ENCODE measurements at regions not wholly inside any gene's neighbourhood (a gene's known extent, or its start where the extent isn't known, plus 50 kb on each side); places are given as distances from the start of the nearest gene placed in this dataset.

GRCh38 chr17:77807746-77808441 lies 150.6 kb upstream of the TNRC6C start:
- no peaks in the 10 kb centered on the region for H3K36me3 ChIP-seq (ENCODE audit: control insufficient read depth in 2 of 4, insufficient read depth in 4 of 4, low read length in 3 of 4)
- no peak overlapping the region; the same call in 1 of the 2 replicates for H4K8ac ChIP-seq (ENCODE audit: extremely low read depth, insufficient read depth, low read length)
- no peaks in the 10 kb centered on the region for H3K79me2 ChIP-seq (ENCODE audit: control insufficient read depth in 1 of 2, insufficient read depth in 2 of 2, low read length in 2 of 2)
- H3K23me2 ChIP-seq (ENCODE audit: low read depth, low read length), result peaks cover 7% of the 10 kb centered on the region; the same call in 1 of the 2 replicates
- no peak overlapping the region for H3K4ac ChIP-seq (replicated peaks; ENCODE audit: insufficient read length, low read depth, low read length)
- ChIA-PET POLR2A (ENCODE audit: partially characterized antibody) (interaction anchor here (0.6 kb wide), 1 partner anchor 571 kb away, joined by 3 read pairs; no protein-coding TSS in a partner anchor), CTCF (ENCODE audit: partially characterized antibody) (interaction anchor here (0.6 to 1.3 kb wide), 5 partner anchors 11 to 85 kb away, joined by 3 to 4 read pairs (median 3); no protein-coding TSS in a partner anchor)
- no peak overlapping the region for H2AFZ ChIP-seq (ENCODE audit: low read length)
- no peak overlapping the region for H3K14ac ChIP-seq (ENCODE audit: insufficient read length)
- FAIRE-seq, result no peak
- no peak overlapping the region for H4K91ac ChIP-seq (replicated peaks; ENCODE audit: insufficient read length, low read length)
- no peak for DNase-seq (ENCODE audit: low read depth in 1 of 2, low spot score in 2 of 2)
- H2BK12ac ChIP-seq (ENCODE audit: low read depth, low read length), result no peak overlapping the region
- no peak overlapping the region for H2BK15ac ChIP-seq (ENCODE audit: low read length)
- H3K27me3 ChIP-seq (replicated peaks in 1 of 4; ENCODE audit: control insufficient read depth in 3 of 4, extremely low read depth in 1 of 4, insufficient read depth in 3 of 4, low read length in 3 of 4), result peaks cover 0 to 13% (median 0%) of the 10 kb centered on the region in 4 experiments; a peak in 4 of 7 replicates
- no peaks in the 10 kb centered on the region for H3K79me1 ChIP-seq (ENCODE audit: low read depth, low read length)
- 89% methylated on average over 7 of the region's 7 CpGs; no CpG with 5 or more reads in 1 of the 2 experiments for WGBS, 2 experiments (ENCODE audit: extremely low coverage in 1 of 2, insufficient coverage in 1 of 2, insufficient read length in 1 of 2, insufficient replicate concordance in 2 of 2, low coverage in 1 of 2, low lambda C conversion rate in 2 of 2, missing lambda C conversion rate in 1 of 2)
- peaks cover 0 to 7% of the 10 kb centered on the region in 2 experiments for H4K20me1 ChIP-seq (replicated peaks in 1 of 2; ENCODE audit: control insufficient read depth in 1 of 2, insufficient read depth in 2 of 2, low read length in 2 of 2)
- H3K4me2 ChIP-seq (ENCODE audit: insufficient read depth in 1 of 2, low read depth in 2 of 2, low read length in 2 of 2), result no peak overlapping the region
- peaks cover 7 to 19% (median 13%) of the 10 kb centered on the region in 4 experiments for H3K4me1 ChIP-seq (replicated peaks in 1 of 4; ENCODE audit: control insufficient read depth in 3 of 4, insufficient read depth in 4 of 4, low read length in 3 of 4)
- no peak overlapping the region for H3K9ac ChIP-seq (replicated peaks in 1 of 4; ENCODE audit: extremely low read depth in 1 of 4, low read depth in 3 of 4, low read length in 3 of 4)
- no peak overlapping the region for H3K18ac ChIP-seq (ENCODE audit: extremely low read depth, low read length)
- H2BK20ac ChIP-seq (ENCODE audit: low read length), result no peak overlapping the region
- no peak for TF ChIP-seq TCF12 (IDR thresholded peaks at IDR 0.05; ENCODE audit: low read depth, low read length)
- TF ChIP-seq SAP30 (IDR thresholded peaks at IDR 0.05; ENCODE audit: insufficient read depth, insufficient replicate concordance, low read length), result no peak
- no peak for TF ChIP-seq ASH2L (IDR thresholded peaks at IDR 0.05; ENCODE audit: low read length)
- TF ChIP-seq E2F6 (IDR thresholded peaks at IDR 0.05), result no peak
- no peak for TF ChIP-seq SP2 (IDR thresholded peaks at IDR 0.05; ENCODE audit: low read length)
- no peak for TF ChIP-seq RBBP5 (IDR thresholded peaks at IDR 0.05; ENCODE audit: borderline replicate concordance, low read depth, low read length)
- no peaks in the 10 kb centered on the region for H3K9me3 ChIP-seq (ENCODE audit: insufficient read depth in 2 of 2, low read depth in 1 of 2, low read length in 1 of 2)
- no peak overlapping the region for H4K5ac ChIP-seq (ENCODE audit: insufficient read length, low read depth, low read length)
- no peak overlapping the region for H3K27ac ChIP-seq (ENCODE audit: low read depth, low read length)
- no peak overlapping the region for H2BK120ac ChIP-seq (replicated peaks; ENCODE audit: low read depth, low read length)
- no peak overlapping the region for H3K23ac ChIP-seq (ENCODE audit: insufficient read length)
- H3K56ac ChIP-seq (replicated peaks; ENCODE audit: insufficient read length, low read depth, low read length), result no peak overlapping the region
- H3K4me3 ChIP-seq (ENCODE audit: extremely low read depth in 1 of 4, insufficient read depth in 2 of 4, low read depth in 3 of 4, low read length in 4 of 4), result no peak overlapping the region
- no peak overlapping the region for H2BK5ac ChIP-seq (ENCODE audit: low read depth, low read length)
- no peak overlapping the region; the same call in 1 of the 2 replicates for H2AK5ac ChIP-seq (ENCODE audit: low read depth, low read length)
